ENCODE measurements at regions not wholly inside any gene's neighbourhood (a gene's known extent, or its start where the extent isn't known, plus 50 kb on each side); places are given as distances from the start of the nearest gene placed in this dataset.

GRCh38 chr3:154482507-154482906 is 52.5 kb upstream of the GPR149 start:
- no peak for TF ChIP-seq CTCF (IDR thresholded peaks at IDR 0.05; ENCODE audit: low read depth, low read length)
- Histone ChIP-seq H3K36me3 (no peaks in the 10 kb centered on the region), H3K27ac (no peak overlapping the region), H3K27me3 (no peaks in the 10 kb centered on the region), H3K4me1 (ENCODE audit: low read depth) (no peaks in the 10 kb centered on the region), H3K9me3 (ENCODE audit: low read depth) (no peaks in the 10 kb centered on the region), H3K4me3 (no peak overlapping the region)
- DNase-seq (ENCODE audit: low read depth in 1 of 2, low spot score in 1 of 2): no peak

GRCh38 chr3:154480033-154480432 is 50.0 kb upstream of the GPR149 start:
- no peak for DNase-seq (ENCODE audit: low read depth in 1 of 2, low spot score in 1 of 2)
- H3K9me3 ChIP-seq (ENCODE audit: low read depth): no peaks in the 10 kb centered on the region
- H3K27ac ChIP-seq: no peak overlapping the region
- no peak for TF ChIP-seq CTCF (IDR thresholded peaks at IDR 0.05; ENCODE audit: low read depth, low read length)
- H3K4me3 ChIP-seq: no peak overlapping the region
- no peaks in the 10 kb centered on the region for H3K4me1 ChIP-seq (ENCODE audit: low read depth)
- no peaks in the 10 kb centered on the region for H3K27me3 ChIP-seq
- no peaks in the 10 kb centered on the region for H3K36me3 ChIP-seq

Data from cardiac muscle cell (in vitro differentiated cells and primary cell).